GM18499 (cell line): ENCODE measurements at regions not wholly inside any gene's neighbourhood (a gene's known extent, or its start where the extent isn't known, plus 50 kb on each side); places are given as distances from the start of the nearest gene placed in this dataset.
"Not testable (repeated sequence)": the region's sequence is repeated elsewhere in the genome, so short reads cannot be mapped to it uniquely, and the experiment has no call there.

Experiments used
- ATAC-seq: cut with Tn5 transposase; IDR thresholded peaks from one replicate; pipeline ENCODE4 v1.9.1; 2021; ENCODE audit warnings: moderate number of reproducible peaks; ENCODE audit not compliant: insufficient read depth, unreplicated experiment

DNA sequence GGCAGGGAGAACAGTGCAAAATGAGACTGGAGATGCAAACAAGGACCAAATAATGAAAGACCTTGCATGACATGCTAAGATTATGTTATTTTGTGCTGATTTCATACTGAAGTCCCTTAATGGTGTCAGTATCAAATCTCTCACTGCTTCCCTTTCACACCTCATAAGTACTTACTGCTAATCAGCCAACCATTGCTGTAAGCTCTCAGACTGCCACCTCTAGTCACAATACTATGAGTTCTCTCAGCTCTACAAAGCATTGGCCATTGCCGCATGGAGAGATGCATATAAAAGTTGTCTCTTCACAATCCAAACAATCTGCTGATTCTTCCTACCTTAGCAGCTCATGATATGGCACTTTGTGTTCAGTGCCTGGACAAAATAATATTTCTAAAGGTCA is 375.4 kb downstream of the LTN1 start:
- no peak for ATAC-seq

DNA sequence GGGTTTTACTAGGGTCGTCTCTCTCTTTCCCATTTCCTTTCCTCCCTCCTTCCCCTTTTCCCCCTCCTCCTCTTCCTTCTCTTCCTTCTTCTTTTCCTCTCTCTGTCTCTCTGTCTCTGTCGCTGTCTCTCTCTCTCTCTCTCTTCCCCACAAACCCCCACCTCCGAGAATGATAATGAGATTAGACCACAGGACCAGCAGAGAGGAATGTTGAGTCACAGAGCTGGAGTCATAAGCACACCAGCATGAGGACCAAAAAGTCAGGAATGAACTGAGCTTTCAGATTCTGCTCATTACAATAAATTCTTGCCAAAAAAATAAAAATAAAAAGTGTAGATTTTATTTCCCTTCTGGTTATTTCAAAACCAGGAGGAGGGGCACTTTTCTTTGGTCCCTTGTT is 377.4 kb downstream of the LTN1 start:
- no peak for ATAC-seq

DNA sequence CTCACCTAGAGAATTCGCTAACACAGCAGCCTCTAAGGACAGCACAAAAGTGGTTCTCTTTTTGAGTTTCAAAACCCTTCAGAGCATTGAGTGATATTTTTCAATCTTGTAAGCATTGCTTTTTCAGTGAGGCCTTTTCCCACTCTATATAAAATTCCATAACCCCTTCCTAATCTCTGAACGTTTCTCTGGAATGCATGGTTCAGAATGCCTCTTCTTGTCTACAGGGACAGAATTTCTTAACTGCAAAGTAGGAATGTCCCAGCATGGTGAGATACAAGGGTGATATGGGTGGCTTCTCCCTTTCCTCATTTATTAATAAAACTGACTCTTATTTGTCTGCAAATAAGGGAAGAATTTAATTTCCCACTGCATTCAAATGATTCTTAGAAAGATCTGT is 377.9 kb downstream of the LTN1 start:
- no peak for ATAC-seq

DNA sequence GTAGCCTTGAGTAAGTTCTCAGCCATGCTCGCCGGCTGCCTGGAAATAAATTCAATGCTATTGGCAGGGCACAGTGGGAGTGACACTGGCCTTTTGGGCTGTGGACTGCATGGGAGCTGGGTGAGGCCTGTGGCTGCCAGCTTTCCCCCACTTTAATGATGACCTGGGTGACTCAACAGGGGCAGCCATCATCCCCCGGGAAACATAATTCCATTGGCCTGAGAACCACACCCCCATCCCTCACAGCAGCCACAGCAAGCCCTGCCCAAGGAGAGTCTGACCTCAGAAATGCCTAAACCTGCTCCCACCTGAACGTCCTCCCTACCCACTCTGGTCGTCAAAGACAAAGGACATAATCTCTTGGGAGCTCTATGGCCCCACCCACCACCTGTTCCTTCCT is 384.0 kb downstream of the LTN1 start:
- ATAC-seq, result no peak

DNA sequence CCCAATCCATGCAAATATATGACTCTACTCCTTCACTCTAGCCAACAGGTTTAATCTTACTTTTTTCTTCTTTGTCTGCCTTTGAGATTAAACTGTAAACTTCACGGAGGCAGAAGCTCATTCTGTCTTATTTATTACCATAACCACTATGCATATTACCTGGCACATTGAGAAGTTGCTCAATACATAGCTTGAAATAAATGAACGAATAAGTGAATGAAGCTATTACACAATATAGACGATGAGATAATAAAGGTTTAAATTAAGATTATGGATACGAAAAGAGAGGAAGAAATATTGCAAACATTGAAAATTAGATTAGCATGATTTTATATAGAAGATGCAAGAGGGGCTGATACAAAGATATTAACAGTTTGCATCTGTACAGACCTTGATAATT is 385.1 kb downstream of the LTN1 start:
- ATAC-seq, result no peak

DNA sequence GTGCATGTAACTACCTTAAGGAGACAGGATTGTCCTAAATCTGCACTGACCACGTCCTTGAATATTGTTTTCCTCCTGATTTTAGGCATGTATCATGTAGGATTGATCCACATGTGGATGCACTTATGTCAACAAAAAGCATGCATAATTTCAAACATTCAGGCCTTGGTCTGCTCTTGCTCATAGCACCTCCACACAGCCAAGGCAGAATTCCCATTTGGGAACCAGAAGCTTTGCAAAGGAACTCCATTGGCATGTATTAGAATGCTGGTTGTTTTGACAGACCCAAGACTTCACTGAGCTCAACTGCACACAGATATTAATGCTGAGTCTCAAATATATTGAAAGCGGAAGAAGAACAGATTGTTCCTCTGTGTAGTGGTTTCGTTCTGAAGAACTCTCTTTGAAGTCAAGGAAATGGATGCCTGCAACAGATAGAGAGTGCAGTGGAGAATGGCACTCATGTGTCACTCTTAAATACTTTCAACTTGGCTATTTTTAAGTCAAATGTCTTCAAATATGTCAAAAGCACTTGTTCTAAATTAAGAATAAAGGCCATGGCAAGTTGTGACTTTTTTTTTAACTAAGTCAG is 387.6 kb downstream of the LTN1 start:
- ATAC-seq, result peak; percentile 100

DNA sequence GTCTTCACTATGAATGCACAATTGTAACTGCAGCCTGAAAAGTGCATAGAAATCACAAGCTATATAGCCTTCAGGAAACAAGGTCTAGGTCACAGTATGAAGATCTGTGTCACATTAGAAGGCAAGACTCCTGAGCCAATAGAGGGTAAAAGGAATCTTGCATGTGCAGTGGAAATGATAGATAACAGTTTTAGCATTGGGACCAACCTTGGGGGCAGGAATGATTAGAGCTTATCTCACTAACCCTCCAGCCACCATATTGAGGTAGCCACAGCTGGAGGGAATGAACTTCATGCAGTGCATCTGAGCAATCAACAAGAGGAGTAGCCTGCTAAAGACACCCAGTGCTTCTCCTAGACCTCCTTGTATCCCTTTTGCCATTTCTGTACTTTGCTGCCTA is 390.1 kb downstream of the LTN1 start:
- ATAC-seq, result no peak

DNA sequence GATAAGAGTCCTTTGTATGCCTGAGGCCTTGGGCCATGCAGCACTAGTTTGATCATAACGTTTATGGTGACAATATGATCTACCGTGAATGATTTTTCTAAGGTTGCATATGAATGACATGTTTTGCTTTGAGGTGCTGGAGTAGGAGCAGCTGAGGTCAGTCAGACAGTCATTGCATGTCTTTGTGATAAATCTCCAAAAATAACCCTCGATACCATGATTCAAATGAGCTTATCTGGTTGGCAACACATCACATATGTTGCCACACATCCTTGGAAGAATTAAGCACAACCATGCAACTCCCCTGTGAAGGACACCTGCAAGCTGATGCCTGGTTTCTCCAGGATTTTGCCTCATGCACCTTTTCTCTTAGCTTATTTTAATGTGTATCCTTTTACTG is 394.5 kb downstream of the LTN1 start:
- no peak for ATAC-seq

DNA sequence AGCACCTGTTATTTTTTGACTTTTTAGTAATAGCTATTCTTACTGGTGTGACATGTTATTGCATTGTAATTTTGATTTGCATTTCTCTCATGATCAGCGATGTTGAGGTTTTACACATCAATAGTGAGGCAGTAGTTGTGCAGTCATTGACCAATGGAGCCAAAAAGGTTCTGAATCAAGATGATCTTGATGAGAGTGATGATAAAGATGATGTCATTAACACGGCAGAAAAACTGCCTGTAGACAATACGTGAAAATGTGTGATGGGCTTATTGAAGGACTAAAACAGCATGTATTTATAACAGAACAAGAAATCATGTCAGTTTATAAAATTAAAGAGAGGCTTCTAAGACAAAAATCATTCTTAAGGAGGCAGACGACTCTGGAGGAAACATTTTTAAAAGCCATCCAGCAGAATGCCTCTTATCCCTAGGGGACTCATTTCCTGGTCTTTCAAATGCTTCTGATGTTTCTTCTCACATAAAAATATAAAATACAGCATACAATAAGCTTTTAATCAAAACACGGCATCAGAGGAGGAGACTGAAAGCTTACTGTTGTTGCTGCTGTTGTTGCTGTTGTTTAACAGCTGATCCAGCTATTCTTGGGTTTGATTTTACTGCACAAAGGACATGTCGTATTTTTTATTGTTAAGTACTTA is 400.3 kb downstream of the LTN1 start:
- no peak for ATAC-seq

DNA sequence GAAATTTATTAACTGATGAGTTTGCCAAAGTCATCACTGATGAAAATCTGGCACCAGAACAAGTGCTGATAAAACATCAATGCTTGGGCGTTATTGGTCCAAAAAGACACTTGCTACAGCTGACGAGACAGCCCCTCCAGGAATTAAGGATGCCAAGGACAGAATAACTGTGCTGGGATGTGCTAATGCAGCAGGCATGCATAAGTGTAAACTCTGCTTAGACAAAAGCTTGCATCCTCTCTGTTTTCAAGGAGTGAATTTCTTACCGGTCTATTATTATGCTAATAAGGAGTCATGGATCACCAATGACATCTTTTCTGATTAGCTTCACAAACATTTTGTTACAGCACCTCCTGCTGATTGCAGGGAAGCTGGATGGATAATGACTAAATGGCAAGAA is 402.0 kb downstream of the LTN1 start:
- ATAC-seq, result no peak

DNA sequence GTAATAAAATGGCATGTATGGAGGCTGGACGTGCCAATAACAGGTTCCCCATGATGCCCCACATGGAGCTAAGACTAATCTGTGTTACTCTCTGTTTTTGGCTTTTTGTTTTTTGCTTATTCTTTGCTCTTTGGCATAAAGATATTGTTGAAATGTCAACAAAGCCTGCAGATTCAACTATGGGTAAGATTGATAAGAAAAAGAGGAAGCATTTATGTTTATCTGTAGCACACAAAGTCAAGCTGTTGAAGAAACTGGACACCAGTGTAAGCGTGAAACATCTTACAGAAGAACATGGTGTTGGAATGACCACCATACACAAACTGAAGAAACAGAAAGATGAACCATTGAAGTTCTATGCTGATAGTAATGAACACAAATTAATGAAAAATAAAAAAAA is 402.7 kb downstream of the LTN1 start:
- no peak for ATAC-seq

DNA sequence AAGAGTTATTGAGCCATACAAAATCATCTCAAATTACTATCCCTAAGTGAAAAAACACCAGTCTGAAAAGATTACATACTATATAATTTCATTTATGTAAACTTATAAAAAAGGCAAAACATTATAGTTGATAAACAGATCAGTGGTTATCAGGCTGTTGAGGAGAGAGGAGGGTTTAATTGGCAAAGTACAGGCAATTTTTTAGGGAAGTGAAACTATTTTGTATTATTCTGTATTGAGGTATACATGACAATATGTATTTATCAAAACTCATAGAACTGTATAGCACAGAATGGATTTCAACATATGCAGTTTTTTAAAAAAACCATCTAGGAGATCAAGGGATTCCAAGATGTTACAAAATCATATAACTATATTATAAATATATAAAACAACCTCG is 403.7 kb downstream of the LTN1 start:
- ATAC-seq, result no peak

DNA sequence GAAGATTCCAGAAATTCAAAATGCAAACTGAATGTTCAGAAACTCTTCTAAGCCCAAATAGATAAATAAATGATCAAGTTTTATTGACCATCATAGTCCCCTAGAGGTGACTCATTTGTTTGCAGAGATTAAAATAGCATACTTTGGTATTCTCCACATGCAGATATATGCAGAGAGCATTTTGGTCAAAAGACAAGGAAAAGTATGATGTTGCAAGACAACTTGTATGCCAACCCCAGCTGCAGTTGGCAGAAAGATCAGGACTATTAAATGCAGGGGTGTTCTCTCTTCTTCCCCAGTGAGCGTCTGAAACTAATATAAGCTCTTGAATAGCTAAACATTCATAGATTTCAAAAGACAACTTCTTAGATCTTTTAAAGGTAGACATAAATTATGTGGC is 404.9 kb downstream of the LTN1 start:
- no peak for ATAC-seq

DNA sequence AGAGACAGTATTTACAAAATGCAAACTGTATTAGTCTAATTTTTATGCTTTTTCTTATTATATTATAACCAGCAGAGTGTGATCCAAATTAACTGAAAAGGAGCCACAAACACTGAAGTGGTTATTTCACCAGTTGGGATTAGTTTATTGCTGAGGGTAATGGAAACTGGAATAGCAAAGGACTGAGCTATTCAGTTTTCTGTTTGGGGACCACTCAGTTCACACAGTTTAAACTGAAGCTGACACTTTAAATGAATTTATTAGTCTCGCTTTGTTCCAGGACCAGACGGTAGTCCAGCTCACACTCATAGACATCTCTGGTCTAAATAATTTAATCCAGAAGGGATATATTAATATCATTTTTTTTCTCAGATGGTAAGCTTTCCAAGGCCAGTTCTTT is 410.7 kb downstream of the LTN1 start:
- no peak for ATAC-seq

DNA sequence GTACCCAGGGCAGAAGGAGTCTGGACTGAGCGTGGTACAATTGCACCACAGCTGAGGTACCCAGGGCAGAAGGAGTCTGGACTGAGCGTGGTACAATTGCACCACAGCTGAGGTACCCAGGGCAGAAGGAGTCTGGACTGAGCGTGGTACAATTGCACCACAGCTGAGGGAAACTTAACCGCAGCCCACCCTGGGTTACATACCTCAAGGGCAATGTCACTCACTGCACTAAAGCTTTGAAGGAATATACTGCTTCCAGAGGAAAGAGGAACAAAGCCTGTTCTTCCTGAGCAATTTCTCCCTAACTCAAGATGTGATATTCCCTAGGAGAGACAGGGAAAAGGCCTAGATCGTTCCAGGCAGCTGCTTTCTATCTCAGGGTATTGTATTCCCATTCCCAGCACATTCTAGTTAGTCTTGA is 411.4 kb downstream of the LTN1 start:
- not testable (repeated sequence) for ATAC-seq

DNA sequence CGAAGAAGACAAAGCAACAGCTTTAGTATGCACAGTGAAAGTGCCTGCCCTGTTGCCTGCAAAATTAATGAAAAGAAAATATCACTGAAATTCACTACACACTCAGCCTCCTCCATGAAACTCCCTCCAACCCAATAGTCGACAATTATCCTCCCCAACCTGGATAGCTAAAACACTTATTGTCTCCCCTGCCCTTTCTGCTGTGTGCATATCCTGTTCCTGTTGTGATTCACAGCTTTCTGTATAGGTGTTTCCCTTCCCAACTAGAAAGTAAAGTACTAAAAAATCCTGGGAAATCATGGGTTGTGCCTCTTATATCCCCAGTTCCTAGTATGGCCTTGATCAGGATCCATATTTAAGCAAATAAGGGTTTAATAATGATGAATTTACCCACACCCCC is 412.1 kb downstream of the LTN1 start:
- ATAC-seq, result no peak

DNA sequence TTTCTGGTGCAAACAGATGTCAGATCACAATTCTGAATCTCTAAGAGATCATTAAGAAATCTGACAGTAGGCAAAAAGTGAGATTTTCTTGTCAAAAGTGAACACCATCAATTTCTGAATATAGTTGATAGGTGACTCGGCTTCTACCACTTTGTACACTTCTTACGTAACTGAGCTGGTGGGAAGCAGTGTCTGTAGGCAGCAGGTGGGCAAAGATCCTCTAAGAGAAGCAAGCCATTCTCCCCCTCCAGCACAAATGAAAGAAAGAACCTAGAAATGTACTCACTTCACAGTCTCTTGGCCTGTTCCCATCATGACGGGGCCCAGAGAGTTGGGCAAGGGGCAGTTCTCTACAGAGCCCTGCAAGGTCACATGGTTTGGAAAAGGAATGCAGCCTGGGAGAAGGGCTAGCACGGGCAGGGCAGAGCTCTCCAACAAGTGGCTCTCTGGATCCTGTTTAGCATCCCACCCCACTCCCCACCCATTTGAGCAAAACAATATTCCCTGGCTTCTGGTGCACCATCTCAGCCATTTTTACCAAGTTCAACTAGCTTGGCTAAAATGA is 412.6 kb downstream of the LTN1 start:
- ATAC-seq, result no peak

DNA sequence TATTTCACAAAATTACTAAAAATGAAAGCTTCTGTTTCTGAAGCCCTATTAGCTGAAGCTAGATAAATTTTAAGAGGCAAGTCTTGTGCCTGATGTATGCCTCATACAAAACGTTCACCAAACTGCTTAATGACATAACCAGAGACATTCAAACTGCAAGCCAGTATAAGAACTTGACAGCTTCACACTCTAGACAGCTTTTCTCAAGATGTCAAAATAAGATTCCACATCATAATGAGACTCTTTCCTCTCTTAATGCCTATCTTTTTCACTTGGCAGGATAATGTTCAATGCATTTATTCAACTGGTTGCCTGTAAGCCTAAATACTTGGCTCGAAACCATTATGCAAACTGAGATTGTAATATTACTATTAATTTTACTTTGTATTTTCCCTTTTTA is 424.0 kb downstream of the LTN1 start:
- ATAC-seq, result no peak

DNA sequence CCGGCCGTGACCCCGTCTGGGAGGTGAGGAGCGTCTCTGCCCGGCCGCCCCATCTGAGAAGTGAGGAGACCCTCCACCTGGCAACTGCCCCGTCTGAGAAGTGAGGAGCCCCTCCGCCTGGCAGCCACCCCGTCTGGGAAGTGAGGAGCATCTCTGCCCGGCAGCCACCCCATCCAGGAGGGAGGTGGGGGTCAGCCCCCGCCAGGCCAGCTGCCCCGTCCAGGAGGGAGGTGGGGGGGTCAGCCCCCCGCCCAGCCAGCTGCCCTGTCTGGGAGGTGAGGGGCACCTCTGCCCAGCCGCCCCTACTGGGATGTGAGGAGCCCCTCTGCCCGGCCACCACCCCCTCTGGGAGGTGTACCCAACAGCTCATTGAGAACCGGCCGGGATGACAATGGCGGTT is 428.7 kb downstream of the LTN1 start:
- ATAC-seq, result not testable (repeated sequence)

DNA sequence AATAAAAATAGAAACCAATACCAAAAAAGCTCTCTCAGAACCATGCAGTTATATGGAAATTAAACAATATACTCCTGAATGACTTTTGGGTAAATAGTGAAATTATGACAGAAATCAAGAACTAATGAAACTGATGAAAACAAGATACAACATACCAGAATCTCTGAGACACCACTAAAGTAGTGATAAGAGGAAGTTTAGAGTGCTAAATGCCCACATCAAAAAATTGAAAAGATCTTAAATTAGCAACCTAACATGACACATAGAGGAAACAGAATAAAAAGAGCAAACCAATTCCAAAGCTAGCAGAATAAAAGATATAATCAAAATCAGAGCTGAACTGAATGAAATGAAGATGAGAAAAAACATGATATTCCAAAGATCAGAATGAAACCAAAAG is 430.9 kb downstream of the LTN1 start:
- ATAC-seq, result no peak

DNA sequence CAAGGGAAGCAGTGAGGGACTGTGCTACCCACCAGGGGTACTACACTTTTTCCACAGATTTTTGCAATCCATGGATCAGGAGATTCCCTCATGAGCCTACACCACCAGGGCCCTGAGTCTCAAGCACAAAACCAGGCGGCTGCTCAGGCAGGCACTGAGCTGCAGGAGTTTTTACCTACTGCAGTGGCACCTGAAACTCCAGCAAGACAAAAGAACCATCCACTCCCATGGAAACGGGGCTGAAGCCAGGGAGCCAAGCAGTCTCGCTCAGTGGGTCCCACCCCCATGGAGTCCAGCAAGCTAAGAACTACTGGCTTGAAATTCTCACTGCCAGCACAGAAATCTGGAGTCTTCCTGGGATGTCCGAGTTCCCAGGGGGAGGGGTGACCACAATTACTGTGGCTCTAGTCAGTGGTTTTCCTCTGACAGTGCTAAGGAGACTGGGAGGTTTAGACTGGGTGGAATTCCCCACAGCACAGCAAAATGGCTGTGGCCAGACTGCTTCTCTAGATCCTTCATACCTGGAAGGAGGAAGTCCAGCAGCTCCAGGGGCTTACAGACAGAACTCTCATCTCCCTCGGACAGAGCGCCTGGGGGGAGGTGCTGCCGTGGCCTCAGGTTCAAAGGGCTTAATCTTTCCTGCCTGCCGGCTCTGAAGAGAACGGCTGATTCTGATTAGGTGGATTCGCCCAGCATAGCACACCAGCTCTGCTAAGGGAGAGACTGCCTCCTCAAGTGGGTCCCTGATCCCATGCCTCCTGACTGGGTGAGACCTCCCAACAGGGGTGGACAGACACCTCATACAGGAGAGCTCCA is 437.8 kb downstream of the LTN1 start:
- ATAC-seq, result no peak
